HepG2 (cell line): ENCODE measurements at regions not wholly inside any gene's neighbourhood (a gene's known extent, or its start where the extent isn't known, plus 50 kb on each side); places are given as distances from the start of the nearest gene placed in this dataset.
A peak's percentile ranks its signal among the peaks of the same experiment; 100 is the strongest.

Experiments used
- ATAC-seq: fragments of 200-7000 bp; cut with Tn5 transposase; 3 replicates; pipeline ENCODE4 v1.9.1; 2020; ENCODE audit warnings: mild to moderate bottlenecking, moderate library complexity
- BruUV-seq: library from RNA; stranded (reverse); fragments of 400-500 nt; replicated peaks from 2 replicates; lab custom pipeline; 2021; lab: Mats Ljungman, UMichigan
- CTCF ChIA-PET: fragments of 300-600 bp; formaldehyde crosslinking; extraction: SDS; loops from one replicate; lab custom pipeline; 2021; ENCODE audit warnings: low total read pairs, inconsistent platforms, low intra/inter-chr PET ratio; lab: Yijun Ruan, JAX
- POLR2A ChIA-PET: fragments of 350-600 bp; sonication (Branson Sonifier 250); formaldehyde crosslinking; loops from one replicate; lab custom pipeline; 2020; ENCODE audit warnings: antibody characterized with exemption, inconsistent platforms; lab: Yijun Ruan, JAX
- DNase-seq: peaks from one replicate; pipeline ENCODE4 v3.0.0-alpha.2; 2015; ENCODE audit warnings: low spot score
- FAIRE-seq: peaks from 3 replicates; lab custom pipeline; 2011; peaks lifted over from hg19 to GRCh38; lab: Jason Lieb, UNC
- H2AFZ ChIP-seq: one replicate; pipeline ENCODE4 v1.6.1; 2011; ENCODE audit warnings: low read length, inconsistent platforms
- H3K27ac ChIP-seq: fragments of 300-600 bp; 3 replicates; pipeline ENCODE4 v1.8.0; 2011; ENCODE audit warnings: mixed run types, mild to moderate bottlenecking, mixed read lengths, low read length, inconsistent platforms; ENCODE audit not compliant: insufficient read depth; ENCODE audit errors: extremely low read length
- H3K27me3 ChIP-seq, 2 experiments: fragments of 200-600 bp in 1 of 2; 2 replicates in 1 of 2; 3 replicates in 1 of 2; pipeline versions ENCODE4 v1.6.0 to v1.8.0; 2011; ENCODE audit warnings: low read length in 2 of 2, mild to moderate bottlenecking in 2 of 2, moderate library complexity in 2 of 2, inconsistent platforms in 1 of 2; ENCODE audit not compliant: insufficient read depth in 2 of 2, control insufficient read depth in 1 of 2
- H3K36me3 ChIP-seq, 2 experiments: fragments of 200-600 bp in 1 of 2; replicated peaks in 1 of 2; 2 replicates in 1 of 2; 3 replicates in 1 of 2; pipeline versions ENCODE4 v1.5.1 to v1.8.0; 2011; ENCODE audit warnings: low read length in 2 of 2, inconsistent platforms in 1 of 2; ENCODE audit not compliant: insufficient read depth in 2 of 2, control insufficient read depth in 1 of 2
- H3K4me1 ChIP-seq: 2 replicates; pipeline ENCODE4 v1.5.1; 2012; ENCODE audit warnings: low read length, inconsistent platforms; ENCODE audit not compliant: insufficient read depth
- H3K4me2 ChIP-seq: 2 replicates; pipeline ENCODE4 v1.6.0; 2011; ENCODE audit warnings: low read depth, low read length, inconsistent platforms
- H3K4me3 ChIP-seq, 3 experiments: fragments of 200-600 bp in 1 of 3; sonication (generic), shearing (Covaris generic) in 1 of 3; replicated peaks in 1 of 3; 2 replicates each; pipeline ENCODE4 v1.5.1; 2011 to 2016; ENCODE audit warnings: low read length in 3 of 3, inconsistent platforms in 2 of 3, low read depth in 2 of 3, mild to moderate bottlenecking in 2 of 3, control low read depth in 1 of 3, mixed read lengths in 1 of 3; ENCODE audit not compliant: insufficient read depth in 1 of 3
- H3K79me2 ChIP-seq: one replicate; pipeline ENCODE4 v1.6.1; 2011; ENCODE audit warnings: low read length, inconsistent platforms; ENCODE audit not compliant: insufficient read depth
- H3K9ac ChIP-seq: 2 replicates; pipeline ENCODE4 v1.6.0; 2011; ENCODE audit warnings: mild to moderate bottlenecking, low read depth, low read length, inconsistent platforms; ENCODE audit not compliant: insufficient read depth
- H3K9me3 ChIP-seq: 2 replicates; pipeline ENCODE4 v1.5.1; 2012; ENCODE audit warnings: mild to moderate bottlenecking, low read length
- H4K20me1 ChIP-seq: 2 replicates; pipeline ENCODE4 v1.6.0; 2011; ENCODE audit warnings: inconsistent platforms, mild to moderate bottlenecking, low read length, moderate library complexity; ENCODE audit not compliant: insufficient read depth
- PPARG ChIP-seq: conservative IDR thresholded peaks from 2 replicates; pipeline ENCODE4 v1.6.1; 2016; ENCODE audit warnings: missing biosample characterization, missing genetic modification reagents
- STAG1 ChIP-seq: sonication (generic); formaldehyde crosslinking; IDR thresholded peaks from 2 replicates; pipeline ENCODE4 v1.4.0; 2020; ENCODE audit warnings: missing genetic modification reagents
- ZMAT3 ChIP-seq: sonication (generic); formaldehyde crosslinking; conservative IDR thresholded peaks from 2 replicates; pipeline ENCODE4 v1.7.0; 2021; ENCODE audit warnings: missing genetic modification reagents
- ZNF251 ChIP-seq: sonication (generic); formaldehyde crosslinking; IDR thresholded peaks from 2 replicates; pipeline ENCODE4 v1.9.0; 2021; ENCODE audit warnings: mild to moderate bottlenecking, missing genetic modification reagents
- ZNF629 ChIP-seq: sonication (generic); formaldehyde crosslinking; conservative IDR thresholded peaks from 2 replicates; pipeline ENCODE4 v1.5.0; 2020; ENCODE audit warnings: missing genetic modification reagents
- ZNF746 ChIP-seq: sonication (generic); formaldehyde crosslinking; IDR thresholded peaks from 2 replicates; pipeline ENCODE4 v1.8.0; 2022; ENCODE audit warnings: mild to moderate bottlenecking, missing genetic modification reagents
- ZNF879 ChIP-seq: sonication (generic); formaldehyde crosslinking; IDR thresholded peaks from 2 replicates; pipeline ENCODE4 v1.8.1; 2023; ENCODE audit warnings: missing genetic modification reagents
- WGBS: methylation state at CpG from one replicate; pipeline ENCODE4 v1.1.6; 2017; ENCODE audit warnings: low lambda C conversion rate; 5-methylcytosine and 5-hydroxymethylcytosine counted together
- in situ Hi-C: cut with HindIII; loops from 2 replicates; pipeline ENCODE4 v1.10.0; 2017; ENCODE audit warnings: low pct_unique_long_range_greater_than_20kb; ENCODE audit not compliant: extremely low pct_ligation_motif_present
- intact Hi-C: fragments of 100-400 bp; cut with micrococcal nuclease; formaldehyde crosslinking; loops from one replicate; pipeline ENCODE4 v1.10.0; 2022; ENCODE audit not compliant: unreplicated experiment
- TF ChIP-seq, protein P1 (sequence below): sonication (generic); formaldehyde crosslinking; IDR thresholded peaks from 2 replicates; pipeline ENCODE4 v1.5.0; 2020; ENCODE audit warnings: mild to moderate bottlenecking, missing genetic modification reagents, moderate library complexity

DNA sequence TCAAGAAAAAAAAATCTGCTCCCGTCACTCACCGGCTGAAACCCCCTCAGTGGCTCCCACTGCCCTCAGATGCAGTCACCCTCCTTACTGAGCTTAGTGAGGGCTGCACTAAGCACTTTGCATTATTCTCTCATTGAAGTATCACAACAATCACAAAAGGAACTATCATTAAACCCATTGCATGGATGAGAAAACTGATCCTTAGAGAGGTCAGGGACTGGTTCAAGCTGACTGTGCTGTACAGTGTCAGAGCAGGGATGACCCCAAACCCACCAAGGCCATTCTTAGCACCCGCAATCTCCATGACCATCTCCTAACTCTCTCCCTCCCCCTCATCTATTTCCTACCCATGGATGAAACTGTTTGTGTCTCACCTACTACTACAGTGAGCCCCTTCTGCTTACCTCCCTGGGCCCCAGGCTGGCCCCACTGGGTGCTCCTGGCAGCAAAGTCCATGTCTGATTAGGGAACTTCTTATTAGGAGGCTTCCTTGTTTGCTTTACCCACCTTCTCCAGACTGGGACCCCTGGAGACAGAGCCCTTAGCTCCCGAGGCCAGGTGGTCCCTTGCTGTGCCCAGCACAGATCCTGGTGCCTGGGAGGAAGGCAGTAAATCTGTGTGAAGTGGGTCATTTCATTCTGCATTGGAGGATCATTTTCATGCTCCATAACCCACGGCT lies 139.3 kb upstream of the ID2 start:
- in situ Hi-C loops (no loop called here), intact Hi-C loops (no loop called here)
- ChIA-PET CTCF (no interaction called here), POLR2A (interaction anchor here (1.2 kb wide), 1 partner anchor 140 kb away, joined by 5 read pairs; the partner anchor contains the start of gene ID2)
- H3K9me3 ChIP-seq: no peaks in the 10 kb centered on the region
- no peak overlapping the region for H2AFZ ChIP-seq
- H3K4me1 ChIP-seq: peaks cover 14% of the 10 kb centered on the region
- FAIRE-seq (no peak), DNase-seq (no peak), ATAC-seq (no peak)
- WGBS: 52% methylated on average over 5 of the region's 5 CpGs
- no peak for TF ChIP-seq ZNF746 (CRISPR knock-in tag)
- TF ChIP-seq ZNF251 (CRISPR knock-in tag): no peak
- TF ChIP-seq ZNF629 (CRISPR knock-in tag): peak; percentile 86
- no peak overlapping the region for H3K27ac ChIP-seq
- H3K4me3 ChIP-seq: no peak overlapping the region
- H4K20me1 ChIP-seq: no peaks in the 10 kb centered on the region
- no peaks in the 10 kb centered on the region for H3K79me2 ChIP-seq
- no TSS peak for BruUV-seq
- no peaks in the 10 kb centered on the region for H3K36me3 ChIP-seq
- no peak overlapping the region for H3K9ac ChIP-seq
- no peak overlapping the region for H3K4me2 ChIP-seq
- H3K27me3 ChIP-seq: peaks cover 17 to 97% of the 10 kb centered on the region in 2 experiments

DNA sequence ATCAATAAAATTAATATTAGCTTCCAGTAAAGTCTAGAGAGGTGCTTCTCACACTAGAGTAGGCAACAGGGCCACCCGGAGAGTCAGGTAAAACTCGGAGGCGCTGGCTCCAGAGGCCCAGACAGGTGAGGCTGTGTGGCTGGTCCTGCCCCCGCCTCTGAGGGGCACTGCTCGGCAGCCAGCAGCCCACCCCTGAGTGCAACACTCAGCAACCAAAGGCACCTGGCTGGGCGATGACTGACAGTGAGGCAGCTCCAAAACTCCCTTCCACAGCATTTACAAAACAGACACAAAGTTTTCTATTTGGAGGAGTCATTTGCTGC lies 138.8 kb upstream of the ID2 start:
- intact Hi-C loops: no loop called here
- H3K9me3 ChIP-seq: no peaks in the 10 kb centered on the region
- no peak for DNase-seq
- no TSS peak for BruUV-seq
- no peaks in the 10 kb centered on the region for H3K36me3 ChIP-seq
- FAIRE-seq: no peak
- peaks cover 16 to 97% of the 10 kb centered on the region in 2 experiments for H3K27me3 ChIP-seq
- no peak overlapping the region for H3K27ac ChIP-seq
- WGBS: 29% methylated on average over 3 of the region's 6 CpGs
- ATAC-seq: no peak
- H3K4me3 ChIP-seq: no peak overlapping the region
- CTCF ChIA-PET: no interaction called here
- H3K4me1 ChIP-seq: peaks cover 10% of the 10 kb centered on the region; the same call in 1 of the 2 replicates
- TF ChIP-seq ZMAT3 (CRISPR knock-in tag) (no peak), PPARG (CRISPR knock-in tag) (no peak), ZNF879 (no peak), STAG1 (peak; percentile 39)
- TF ChIP-seq, protein P1, sequence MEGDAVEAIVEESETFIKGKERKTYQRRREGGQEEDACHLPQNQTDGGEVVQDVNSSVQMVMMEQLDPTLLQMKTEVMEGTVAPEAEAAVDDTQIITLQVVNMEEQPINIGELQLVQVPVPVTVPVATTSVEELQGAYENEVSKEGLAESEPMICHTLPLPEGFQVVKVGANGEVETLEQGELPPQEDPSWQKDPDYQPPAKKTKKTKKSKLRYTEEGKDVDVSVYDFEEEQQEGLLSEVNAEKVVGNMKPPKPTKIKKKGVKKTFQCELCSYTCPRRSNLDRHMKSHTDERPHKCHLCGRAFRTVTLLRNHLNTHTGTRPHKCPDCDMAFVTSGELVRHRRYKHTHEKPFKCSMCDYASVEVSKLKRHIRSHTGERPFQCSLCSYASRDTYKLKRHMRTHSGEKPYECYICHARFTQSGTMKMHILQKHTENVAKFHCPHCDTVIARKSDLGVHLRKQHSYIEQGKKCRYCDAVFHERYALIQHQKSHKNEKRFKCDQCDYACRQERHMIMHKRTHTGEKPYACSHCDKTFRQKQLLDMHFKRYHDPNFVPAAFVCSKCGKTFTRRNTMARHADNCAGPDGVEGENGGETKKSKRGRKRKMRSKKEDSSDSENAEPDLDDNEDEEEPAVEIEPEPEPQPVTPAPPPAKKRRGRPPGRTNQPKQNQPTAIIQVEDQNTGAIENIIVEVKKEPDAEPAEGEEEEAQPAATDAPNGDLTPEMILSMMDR: peak; percentile 54
- TF ChIP-seq, all 625 proteins: peak for 2
- no peaks in the 10 kb centered on the region for H4K20me1 ChIP-seq
- POLR2A ChIA-PET: interaction anchor here (1.2 kb wide), 1 partner anchor 139 kb away, joined by 5 read pairs; the partner anchor contains the start of gene ID2
- in situ Hi-C loops: no loop called here
- H2AFZ ChIP-seq: no peak overlapping the region
- no peak overlapping the region for H3K9ac ChIP-seq
- H3K79me2 ChIP-seq: no peaks in the 10 kb centered on the region
- no peak overlapping the region for H3K4me2 ChIP-seq
